GM18909 (cell line): ENCODE measurements at regions not wholly inside any gene's neighbourhood (a gene's known extent, or its start where the extent isn't known, plus 50 kb on each side); places are given as distances from the start of the nearest gene placed in this dataset.
"Not testable (repeated sequence)": the region's sequence is repeated elsewhere in the genome, so short reads cannot be mapped to it uniquely, and the experiment has no call there.

Experiments used
- ATAC-seq: cut with Tn5 transposase; IDR thresholded peaks from one replicate; pipeline ENCODE4 v1.9.1; 2021; ENCODE audit warnings: mild to moderate bottlenecking; ENCODE audit not compliant: unreplicated experiment, poor library complexity

- no peak for ATAC-seq
These were observed 748.6 kb downstream of the STPG2 start for GRCh38 chr4:97394653-97395052.

- ATAC-seq, result no peak
These were observed 747.2 kb downstream of the STPG2 start for GRCh38 chr4:97396097-97396496.

GRCh38 chr4:97396605-97397004, 746.7 kb downstream of the STPG2 start:
- no peak for ATAC-seq

- no peak for ATAC-seq
These were observed 738.3 kb downstream of the STPG2 start for GRCh38 chr4:97404876-97405523.

GRCh38 chr4:97411356-97411755, 731.9 kb downstream of the STPG2 start:
- ATAC-seq, result no peak

- no peak for ATAC-seq
These were observed 730.9 kb downstream of the STPG2 start for GRCh38 chr4:97412331-97412730.

- ATAC-seq, result no peak
These were observed 729.1 kb downstream of the STPG2 start for GRCh38 chr4:97414161-97414560.

GRCh38 chr4:97432551-97432950, 710.7 kb downstream of the STPG2 start:
- no peak for ATAC-seq

GRCh38 chr4:97437998-97438705, 705.1 kb downstream of the STPG2 start:
- not testable (repeated sequence) for ATAC-seq

- no peak for ATAC-seq
These were observed 690.1 kb downstream of the STPG2 start for GRCh38 chr4:97453186-97453585.

GRCh38 chr4:97457253-97457652, 686.0 kb downstream of the STPG2 start:
- no peak for ATAC-seq

GRCh38 chr4:97468272-97468671, 675.0 kb downstream of the STPG2 start:
- ATAC-seq, result no peak

GRCh38 chr4:97475621-97476020, 667.7 kb downstream of the STPG2 start:
- ATAC-seq, result no peak

GRCh38 chr4:97477974-97478373, 665.3 kb downstream of the STPG2 start:
- no peak for ATAC-seq

GRCh38 chr4:97479388-97479787, 663.9 kb downstream of the STPG2 start:
- ATAC-seq, result no peak

- ATAC-seq, result no peak
These were observed 651.4 kb downstream of the STPG2 start for GRCh38 chr4:97491856-97492255.

GRCh38 chr4:97493815-97494518, 649.3 kb downstream of the STPG2 start:
- ATAC-seq, result no peak

- ATAC-seq, result no peak
These were observed 646.9 kb downstream of the STPG2 start for GRCh38 chr4:97496298-97496873.

- no peak for ATAC-seq
These were observed 644.4 kb downstream of the STPG2 start for GRCh38 chr4:97498875-97499274.

- ATAC-seq, result peak; percentile 92
These were observed 642.9 kb downstream of the STPG2 start for GRCh38 chr4:97500423-97500822.

- no peak for ATAC-seq
These were observed 638.6 kb downstream of the STPG2 start for GRCh38 chr4:97504713-97505112.
